LNCAP (cell line): ENCODE measurements at regions not wholly inside any gene's neighbourhood (a gene's known extent, or its start where the extent isn't known, plus 50 kb on each side); places are given as distances from the start of the nearest gene placed in this dataset.

Experiments used
- CTCF ChIP-seq: fragments of 450-650 bp; IDR thresholded peaks from 2 replicates; pipeline ENCODE4 v1.5.1; 2017; ENCODE audit warnings: mild to moderate bottlenecking

GRCh38 chr6:45737331-45738056, 278.2 kb downstream of the CLIC5 start:
- TF ChIP-seq CTCF: no peak

GRCh38 chr6:45736134-45736533, 279.5 kb downstream of the CLIC5 start:
- TF ChIP-seq CTCF: no peak

DNA sequence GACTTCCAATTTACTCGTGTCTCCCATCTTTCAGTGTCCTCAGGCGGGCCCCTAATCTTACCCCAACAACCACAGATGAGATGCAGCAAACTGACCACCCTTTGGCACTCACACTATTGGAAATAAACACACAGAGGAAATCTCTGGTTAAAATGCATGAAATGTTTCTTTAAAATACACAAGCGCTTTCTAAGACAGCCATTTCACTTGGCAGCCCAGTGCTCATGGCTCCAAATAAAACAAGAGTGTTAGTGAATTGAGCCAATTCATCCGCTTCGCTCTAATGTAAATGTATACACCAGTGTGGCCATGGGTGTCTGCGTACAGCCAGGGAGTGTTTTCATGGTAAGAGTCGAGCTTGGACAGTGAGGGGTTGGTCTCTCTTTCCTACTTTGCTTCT, 282.9 kb downstream of the CLIC5 start:
- no peak for TF ChIP-seq CTCF

DNA sequence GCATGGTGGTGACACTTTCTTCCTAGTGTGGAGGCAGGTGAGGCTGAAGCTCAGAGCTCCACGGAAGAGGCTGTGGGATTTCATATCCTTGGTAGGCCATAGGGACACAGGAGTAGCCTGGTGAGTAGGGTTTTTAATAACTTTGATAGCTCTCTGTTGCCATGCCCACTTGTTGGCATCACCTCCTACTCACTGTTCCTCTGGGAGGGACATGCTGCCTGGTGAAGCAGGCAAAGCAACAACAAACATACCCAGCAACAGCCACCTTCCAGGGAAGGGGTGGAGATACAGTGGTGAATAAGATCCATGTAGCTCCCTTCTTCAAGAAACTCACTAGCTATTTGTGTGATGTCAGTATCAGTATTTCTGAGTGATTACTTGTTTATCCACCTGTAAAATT, 285.4 kb downstream of the CLIC5 start:
- no peak for TF ChIP-seq CTCF

- no peak for TF ChIP-seq CTCF
Observed at GRCh38 chr6:45728674-45729073, 287.0 kb downstream of the CLIC5 start.

GRCh38 chr6:45727819-45728449, 287.7 kb downstream of the CLIC5 start:
- no peak for TF ChIP-seq CTCF

- TF ChIP-seq CTCF: no peak
Observed at GRCh38 chr6:45727228-45727627, 288.4 kb downstream of the CLIC5 start.
